GM19238 (cell line): ENCODE measurements at regions not wholly inside any gene's neighbourhood (a gene's known extent, or its start where the extent isn't known, plus 50 kb on each side); places are given as distances from the start of the nearest gene placed in this dataset.
"Not testable (repeated sequence)": the region's sequence is repeated elsewhere in the genome, so short reads cannot be mapped to it uniquely, and the experiment has no call there.

Source experiments
- DNase-seq: peaks from one replicate; pipeline ENCODE4 v3.0.0; 2011; ENCODE audit warnings: low spot score; ENCODE audit not compliant: insufficient read length

- DNase-seq, result no peak
These were observed 683.5 kb downstream of the ANKRD7 start for GRCh38 chr7:118907911-118908527.

DNA sequence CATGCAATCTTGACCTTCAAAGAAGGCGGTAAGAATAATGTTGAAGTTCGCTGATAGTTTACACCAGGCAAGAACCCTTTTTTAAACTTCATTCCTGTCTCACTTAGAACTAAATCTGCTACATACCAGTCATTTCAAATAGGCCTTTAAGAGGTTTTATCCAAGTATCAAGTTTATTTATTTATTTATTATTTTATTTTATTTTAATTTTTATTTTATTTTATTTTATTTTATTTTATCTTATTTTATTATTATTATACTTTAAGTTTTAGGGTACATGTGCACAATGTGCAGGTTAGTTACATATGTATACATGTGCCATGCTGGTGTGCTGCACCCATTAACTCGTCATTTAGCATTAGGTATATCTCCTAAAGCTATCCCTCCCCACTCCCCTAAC is 691.6 kb downstream of the ANKRD7 start:
- DNase-seq, result not testable (repeated sequence)

DNA sequence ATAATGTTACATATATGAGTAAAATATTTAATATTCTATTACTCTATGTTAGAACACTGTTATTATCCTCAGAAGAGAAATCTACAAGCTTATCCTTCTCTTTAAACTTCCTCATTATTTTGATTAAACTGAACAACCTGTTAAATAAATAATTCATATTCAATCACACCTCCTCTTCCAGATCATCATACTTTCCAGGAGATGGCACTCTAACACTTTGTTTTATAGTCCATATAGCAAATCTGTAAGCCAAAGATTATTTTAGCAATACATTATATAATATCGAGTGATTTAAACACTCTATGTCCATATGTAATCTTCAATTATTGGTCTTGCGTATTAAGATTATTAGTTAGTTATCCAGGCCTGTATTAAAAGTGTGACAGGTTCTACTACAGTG is 694.1 kb downstream of the ANKRD7 start:
- no peak for DNase-seq

- no peak for DNase-seq
These were observed 714.3 kb downstream of the ANKRD7 start for GRCh38 chr7:118938845-118939244.

DNA sequence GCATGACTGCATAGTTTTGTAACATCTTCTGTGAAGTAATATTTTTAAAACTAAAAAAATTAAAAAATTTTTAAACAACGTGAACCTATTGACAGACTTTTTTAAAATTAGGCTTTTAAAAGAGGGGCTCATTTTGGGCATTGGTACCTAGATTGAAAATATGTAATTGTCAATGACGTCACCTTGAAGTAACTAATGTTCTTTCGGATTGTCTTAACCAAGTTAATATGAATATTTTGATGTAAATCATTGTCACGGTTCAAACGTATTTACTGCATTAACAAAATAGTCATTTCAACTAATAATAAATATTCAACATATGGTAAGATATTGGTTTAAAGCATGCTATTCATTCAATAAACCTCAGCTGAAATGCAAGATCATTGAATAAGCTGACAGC is 719.8 kb downstream of the ANKRD7 start:
- DNase-seq, result no peak

- DNase-seq, result no peak
These were observed 721.6 kb downstream of the ANKRD7 start for GRCh38 chr7:118945911-118946682.

- DNase-seq, result no peak
These were observed 724.0 kb downstream of the ANKRD7 start for GRCh38 chr7:118948508-118948907.

DNA sequence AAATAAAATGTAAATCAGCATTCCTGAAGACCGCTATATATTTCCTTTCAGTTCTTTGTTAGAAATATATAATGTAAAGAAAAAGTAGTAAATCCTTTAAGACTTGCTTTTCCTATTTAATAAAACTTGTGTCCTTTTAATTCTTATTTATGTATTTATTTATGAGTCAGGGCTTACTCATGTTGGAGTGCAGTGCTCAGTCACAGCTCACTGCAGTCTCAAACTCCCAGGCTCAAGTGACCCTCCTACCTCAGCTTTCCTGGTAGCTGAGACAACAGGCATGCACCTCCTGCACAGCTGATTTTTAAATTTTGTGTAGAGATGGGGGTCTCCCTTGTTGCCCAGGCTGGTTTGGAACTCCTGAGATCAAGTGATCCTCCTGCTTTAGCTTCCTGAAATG is 724.5 kb downstream of the ANKRD7 start:
- no peak for DNase-seq

DNA sequence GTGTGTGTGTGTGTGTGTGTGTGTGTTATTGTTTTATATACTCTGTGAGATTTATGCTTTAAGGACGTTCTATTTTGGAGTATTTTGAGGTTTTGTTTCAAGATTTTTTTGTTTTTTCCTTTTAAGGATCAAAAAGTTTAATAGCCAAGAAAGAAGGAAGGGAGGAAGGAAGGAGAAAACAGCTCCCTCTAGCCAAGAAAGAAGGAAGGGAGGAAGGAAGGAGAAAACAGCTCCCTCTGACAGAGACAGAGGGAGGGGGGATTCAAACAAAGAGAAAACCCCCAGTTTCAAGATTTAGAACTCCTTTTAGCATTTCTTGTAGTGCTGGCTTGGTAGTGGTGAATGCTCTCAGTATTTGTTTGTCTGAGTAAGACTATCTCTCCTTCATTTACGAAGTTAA is 731.8 kb downstream of the ANKRD7 start:
- not testable (repeated sequence) for DNase-seq

- DNase-seq, result no peak
These were observed 744.9 kb downstream of the ANKRD7 start for GRCh38 chr7:118969370-118969769.

GRCh38 chr7:118971706-118972105 is 747.2 kb downstream of the ANKRD7 start:
- no peak for DNase-seq

DNA sequence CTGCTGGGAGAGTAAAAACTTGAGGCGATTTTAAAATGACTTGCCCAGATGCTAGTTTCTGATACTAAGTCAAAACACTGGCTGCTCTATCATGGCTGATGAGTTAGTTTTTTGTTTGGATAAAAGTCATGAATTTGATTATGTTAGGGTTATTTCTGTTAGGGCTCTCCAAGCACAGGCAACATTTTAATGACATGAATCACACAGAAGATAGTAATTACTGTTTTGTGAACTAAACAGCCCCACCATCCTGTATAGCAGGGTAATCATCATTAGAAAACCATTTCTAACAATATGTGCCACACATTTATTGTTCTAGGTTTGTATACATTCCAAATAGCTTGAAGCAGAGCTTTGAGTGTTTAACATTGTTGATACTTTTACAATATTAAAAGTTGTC is 750.3 kb downstream of the ANKRD7 start:
- no peak for DNase-seq

GRCh38 chr7:118995350-118995749 is 770.8 kb downstream of the ANKRD7 start:
- no peak for DNase-seq

- no peak for DNase-seq
These were observed 782.7 kb downstream of the ANKRD7 start for GRCh38 chr7:119007236-119007635.

DNA sequence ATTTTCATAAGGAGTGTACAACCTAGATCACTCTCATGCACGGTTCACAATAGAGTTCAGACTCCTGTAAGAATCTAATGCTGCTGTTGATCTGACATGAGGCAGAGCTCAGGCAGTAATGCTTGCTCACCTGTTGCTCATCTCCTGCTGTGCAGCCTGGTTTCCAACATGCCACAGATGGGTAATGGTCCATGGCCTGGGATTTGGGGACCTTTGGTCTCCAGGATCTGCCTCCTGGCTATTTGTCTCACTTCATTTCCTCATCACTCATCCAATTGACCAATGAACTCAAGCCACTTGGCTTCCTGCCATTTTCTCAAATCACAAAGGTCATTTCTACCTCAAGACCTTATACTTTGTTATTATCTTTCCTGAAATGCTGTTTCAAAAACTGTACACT is 786.1 kb downstream of the ANKRD7 start:
- no peak for DNase-seq

DNA sequence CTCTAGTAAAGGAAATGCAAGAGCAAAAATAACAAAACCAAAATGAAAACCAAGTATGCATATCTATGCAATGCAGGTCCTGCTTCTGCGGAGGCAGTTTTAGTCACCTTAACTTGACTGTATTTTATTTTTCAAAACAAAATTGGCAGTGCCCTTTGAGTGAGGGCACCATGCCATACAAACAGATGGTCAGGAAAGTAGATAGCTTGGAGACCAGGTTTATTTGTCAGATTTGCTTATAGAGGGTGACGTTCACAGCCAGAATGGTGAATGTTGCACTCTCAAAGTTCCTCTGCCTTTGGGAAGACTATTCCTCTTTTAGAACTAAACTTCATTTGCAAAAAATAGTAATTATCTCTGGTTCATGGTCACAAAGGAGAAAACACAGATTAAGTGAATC is 801.9 kb downstream of the ANKRD7 start:
- no peak for DNase-seq

GRCh38 chr7:119028736-119029135 is 804.2 kb downstream of the ANKRD7 start:
- DNase-seq, result no peak

DNA sequence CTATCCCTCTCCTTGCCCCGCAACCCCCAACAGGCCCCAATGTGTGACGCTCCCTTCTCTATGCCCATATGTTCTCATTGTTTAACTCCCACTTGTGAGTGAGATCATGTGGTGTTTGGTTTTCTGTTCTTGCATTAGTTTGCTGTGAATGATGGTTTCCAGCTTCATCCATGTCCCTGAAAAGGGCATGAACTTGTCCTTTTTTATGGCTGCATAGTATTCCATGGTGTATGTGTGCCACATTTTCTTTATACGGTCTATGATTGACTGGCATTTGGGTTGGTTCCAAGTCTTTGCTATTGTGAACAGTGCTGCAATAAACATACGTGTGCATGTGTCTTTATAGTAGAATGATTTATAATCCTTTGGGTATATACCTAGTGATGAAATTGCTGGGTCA is 807.6 kb downstream of the ANKRD7 start:
- DNase-seq, result not testable (repeated sequence)

GRCh38 chr7:119033641-119034040 is 809.1 kb downstream of the ANKRD7 start:
- DNase-seq, result no peak

GRCh38 chr7:119037941-119038340 is 813.4 kb downstream of the ANKRD7 start:
- no peak for DNase-seq

DNA sequence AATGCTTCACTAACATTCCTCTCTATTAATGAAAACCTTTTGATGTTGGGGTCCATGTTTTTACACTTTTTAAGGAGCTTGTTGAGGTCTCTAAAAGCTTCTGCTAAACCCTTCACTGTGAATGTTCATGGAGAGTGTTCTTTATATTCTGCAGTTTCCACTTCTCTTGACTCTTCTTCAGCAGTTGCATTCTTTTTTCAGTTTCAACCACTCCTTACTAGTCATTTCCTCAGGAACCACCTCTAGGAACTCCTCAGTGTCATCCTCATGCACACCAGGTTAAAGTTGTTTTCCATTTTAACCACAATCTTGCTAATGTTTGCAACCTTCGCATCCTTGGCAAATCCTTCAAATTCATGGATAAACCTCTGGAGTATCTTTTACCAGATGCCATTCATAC is 821.6 kb downstream of the ANKRD7 start:
- DNase-seq, result no peak

DNA sequence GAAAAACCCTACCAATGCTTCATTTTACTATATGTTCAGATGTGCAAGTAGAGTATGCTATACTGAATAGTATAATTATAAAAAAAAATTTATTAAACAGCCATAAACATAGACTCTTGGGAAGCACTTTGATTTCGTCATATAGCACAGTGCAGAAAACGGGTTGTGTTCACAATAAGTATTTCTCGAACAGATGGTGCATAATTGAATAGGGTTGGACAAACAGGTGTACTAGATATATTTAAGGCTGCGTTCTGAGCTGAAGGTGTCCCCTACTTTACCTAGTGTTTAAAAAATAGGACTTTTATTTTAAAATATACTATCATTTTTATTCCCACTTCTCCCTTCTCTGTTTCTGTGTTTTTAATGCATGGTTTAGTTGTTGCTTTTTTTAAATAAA is 841.5 kb downstream of the ANKRD7 start:
- DNase-seq, result no peak

DNA sequence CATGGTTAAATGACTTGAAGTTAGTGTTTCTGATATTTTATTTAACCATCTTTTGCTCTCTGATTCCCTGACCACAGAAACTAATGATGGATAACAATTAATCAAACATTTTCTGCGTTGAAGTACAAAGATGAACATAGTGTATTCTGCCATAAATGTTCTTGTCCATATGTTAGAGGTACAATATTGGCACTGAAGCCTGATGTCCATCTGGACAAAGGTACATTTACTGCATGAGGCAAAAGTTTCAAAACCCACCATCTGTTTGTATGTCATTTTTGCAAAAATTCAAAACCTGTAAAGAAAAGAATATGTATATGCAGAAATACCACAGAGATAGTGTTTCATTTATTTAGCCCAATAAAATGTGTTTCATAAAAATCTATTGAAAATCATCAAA is 861.5 kb downstream of the ANKRD7 start:
- no peak for DNase-seq
